ENCODE measurements at regions not wholly inside any gene's neighbourhood (a gene's known extent, or its start where the extent isn't known, plus 50 kb on each side); places are given as distances from the start of the nearest gene placed in this dataset.

DNA sequence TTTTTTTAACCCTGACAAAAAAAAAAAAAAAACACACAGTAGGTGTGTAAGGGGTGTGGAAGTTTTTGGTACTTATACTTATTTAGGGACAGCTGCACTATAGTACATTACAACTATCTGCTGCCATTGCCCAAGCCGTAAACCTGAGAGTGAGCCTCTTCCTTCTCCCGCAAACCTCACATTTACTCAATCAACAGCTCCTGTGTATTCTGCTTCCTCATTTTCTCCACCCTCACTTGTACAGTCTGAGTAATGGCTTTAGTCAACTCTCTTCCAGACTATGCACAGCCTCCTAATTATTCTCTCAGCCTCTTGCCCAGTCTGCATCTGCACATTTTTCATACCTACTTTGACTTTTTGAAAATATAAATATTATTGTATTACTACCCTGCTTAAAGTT is 362.0 kb downstream of the ADAM29 start:
- TF ChIP-seq, protein P1, sequence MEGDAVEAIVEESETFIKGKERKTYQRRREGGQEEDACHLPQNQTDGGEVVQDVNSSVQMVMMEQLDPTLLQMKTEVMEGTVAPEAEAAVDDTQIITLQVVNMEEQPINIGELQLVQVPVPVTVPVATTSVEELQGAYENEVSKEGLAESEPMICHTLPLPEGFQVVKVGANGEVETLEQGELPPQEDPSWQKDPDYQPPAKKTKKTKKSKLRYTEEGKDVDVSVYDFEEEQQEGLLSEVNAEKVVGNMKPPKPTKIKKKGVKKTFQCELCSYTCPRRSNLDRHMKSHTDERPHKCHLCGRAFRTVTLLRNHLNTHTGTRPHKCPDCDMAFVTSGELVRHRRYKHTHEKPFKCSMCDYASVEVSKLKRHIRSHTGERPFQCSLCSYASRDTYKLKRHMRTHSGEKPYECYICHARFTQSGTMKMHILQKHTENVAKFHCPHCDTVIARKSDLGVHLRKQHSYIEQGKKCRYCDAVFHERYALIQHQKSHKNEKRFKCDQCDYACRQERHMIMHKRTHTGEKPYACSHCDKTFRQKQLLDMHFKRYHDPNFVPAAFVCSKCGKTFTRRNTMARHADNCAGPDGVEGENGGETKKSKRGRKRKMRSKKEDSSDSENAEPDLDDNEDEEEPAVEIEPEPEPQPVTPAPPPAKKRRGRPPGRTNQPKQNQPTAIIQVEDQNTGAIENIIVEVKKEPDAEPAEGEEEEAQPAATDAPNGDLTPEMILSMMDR (conservative IDR thresholded peaks at IDR 0.05), result no peak
- no peak for TF ChIP-seq ZFX (IDR thresholded peaks at IDR 0.05)
